ENCODE measurements at regions not wholly inside any gene's neighbourhood (a gene's known extent, or its start where the extent isn't known, plus 50 kb on each side); places are given as distances from the start of the nearest gene placed in this dataset.

- no peak for DNase-seq
Observed at GRCh38 chr20:60292001-60292520, 333.8 kb downstream of the CDH26 start.

- DNase-seq: no peak
Observed at GRCh38 chr20:60294632-60295031, 336.4 kb downstream of the CDH26 start.

GRCh38 chr20:60295214-60295613 is 337.0 kb downstream of the CDH26 start:
- no peak for DNase-seq

GRCh38 chr20:60297649-60298048 is 339.4 kb downstream of the CDH26 start:
- DNase-seq: no peak

- DNase-seq: no peak
Observed at GRCh38 chr20:60298647-60299046, 340.4 kb downstream of the CDH26 start.

GRCh38 chr20:60299951-60300350 is 341.7 kb downstream of the CDH26 start:
- no peak for DNase-seq

GRCh38 chr20:60300374-60300773 is 342.2 kb downstream of the CDH26 start:
- DNase-seq: no peak

GRCh38 chr20:60302875-60303274 is 344.7 kb downstream of the CDH26 start:
- no peak for DNase-seq

- no peak for DNase-seq
Observed at GRCh38 chr20:60304026-60304590, 345.9 kb downstream of the CDH26 start.

- no peak for DNase-seq
Observed at GRCh38 chr20:60304931-60305330, 346.7 kb downstream of the CDH26 start.

GRCh38 chr20:60306105-60306504 is 347.9 kb downstream of the CDH26 start:
- no peak for DNase-seq

GRCh38 chr20:60306551-60306950 is 348.3 kb downstream of the CDH26 start:
- DNase-seq: no peak

GRCh38 chr20:60310560-60311349 is 352.5 kb downstream of the CDH26 start:
- no peak for DNase-seq

- DNase-seq: no peak
Observed at GRCh38 chr20:60313191-60313590, 355.0 kb downstream of the CDH26 start.

- DNase-seq: no peak
Observed at GRCh38 chr20:60313614-60314013, 355.4 kb downstream of the CDH26 start.

GRCh38 chr20:60314727-60315126 is 356.5 kb downstream of the CDH26 start:
- no peak for DNase-seq

GRCh38 chr20:60316476-60317158 is 358.4 kb downstream of the CDH26 start:
- no peak for DNase-seq

- DNase-seq: no peak
Observed at GRCh38 chr20:60317401-60317800, 359.2 kb downstream of the CDH26 start.

- no peak for DNase-seq
Observed at GRCh38 chr20:60321601-60322000, 363.4 kb downstream of the CDH26 start.

GRCh38 chr20:60326821-60327220 is 368.6 kb downstream of the CDH26 start:
- no peak for DNase-seq

GRCh38 chr20:60327971-60328660 is 369.9 kb downstream of the CDH26 start:
- no peak for DNase-seq

GRCh38 chr20:60330461-60330860 is 372.2 kb downstream of the CDH26 start:
- DNase-seq: no peak

GRCh38 chr20:60331688-60332300 is 373.6 kb downstream of the CDH26 start:
- DNase-seq: no peak

Measured in NCI-H2081 treated with DMSO at 0.1 percent for 48 hours (cell line).